ENCODE measurements at regions not wholly inside any gene's neighbourhood (a gene's known extent, or its start where the extent isn't known, plus 50 kb on each side); places are given as distances from the start of the nearest gene placed in this dataset.

DNA sequence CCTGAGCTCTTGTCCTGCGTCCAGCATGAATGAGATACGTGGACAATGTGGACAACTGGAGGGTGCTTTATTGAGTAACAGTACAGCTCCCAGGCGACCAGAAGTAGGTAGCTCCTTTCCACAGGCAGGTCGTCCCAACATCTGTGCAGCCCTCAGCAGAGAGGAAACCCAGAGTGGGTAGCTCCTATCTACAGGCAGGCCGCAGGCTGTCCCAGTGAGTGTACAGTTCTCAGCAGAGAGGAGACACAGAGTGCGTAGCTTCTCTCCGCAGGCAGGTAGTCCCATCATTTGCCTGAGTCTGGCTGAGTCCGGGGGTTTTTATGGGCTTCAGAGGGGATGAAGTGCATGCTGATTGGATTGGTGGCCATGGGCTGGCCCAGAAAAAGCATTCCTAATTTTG lies 373.3 kb downstream of the CHSY3 start:
- no peak overlapping the region for H3K4me3 Mint-ChIP-seq
- no peak for ATAC-seq (ENCODE audit: low read depth)
- ChIA-PET CTCF (no interaction called here), POLR2A (no interaction called here)
- intact Hi-C loops (cut with micrococcal nuclease), result no loop called here
- H3K9me3 Mint-ChIP-seq, result no peaks in the 10 kb centered on the region
- TF ChIP-seq, protein P1, sequence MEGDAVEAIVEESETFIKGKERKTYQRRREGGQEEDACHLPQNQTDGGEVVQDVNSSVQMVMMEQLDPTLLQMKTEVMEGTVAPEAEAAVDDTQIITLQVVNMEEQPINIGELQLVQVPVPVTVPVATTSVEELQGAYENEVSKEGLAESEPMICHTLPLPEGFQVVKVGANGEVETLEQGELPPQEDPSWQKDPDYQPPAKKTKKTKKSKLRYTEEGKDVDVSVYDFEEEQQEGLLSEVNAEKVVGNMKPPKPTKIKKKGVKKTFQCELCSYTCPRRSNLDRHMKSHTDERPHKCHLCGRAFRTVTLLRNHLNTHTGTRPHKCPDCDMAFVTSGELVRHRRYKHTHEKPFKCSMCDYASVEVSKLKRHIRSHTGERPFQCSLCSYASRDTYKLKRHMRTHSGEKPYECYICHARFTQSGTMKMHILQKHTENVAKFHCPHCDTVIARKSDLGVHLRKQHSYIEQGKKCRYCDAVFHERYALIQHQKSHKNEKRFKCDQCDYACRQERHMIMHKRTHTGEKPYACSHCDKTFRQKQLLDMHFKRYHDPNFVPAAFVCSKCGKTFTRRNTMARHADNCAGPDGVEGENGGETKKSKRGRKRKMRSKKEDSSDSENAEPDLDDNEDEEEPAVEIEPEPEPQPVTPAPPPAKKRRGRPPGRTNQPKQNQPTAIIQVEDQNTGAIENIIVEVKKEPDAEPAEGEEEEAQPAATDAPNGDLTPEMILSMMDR (IDR thresholded peaks at IDR 0.05), result no peak
- no peaks in the 10 kb centered on the region for H3K4me1 Mint-ChIP-seq
- no peaks in the 10 kb centered on the region for H3K36me3 Mint-ChIP-seq (ENCODE audit: low read depth)
- no peak for DNase-seq
- H3K27me3 Mint-ChIP-seq, result peaks cover under 1% of the 10 kb centered on the region
- no peak overlapping the region for H3K27ac Mint-ChIP-seq

DNA sequence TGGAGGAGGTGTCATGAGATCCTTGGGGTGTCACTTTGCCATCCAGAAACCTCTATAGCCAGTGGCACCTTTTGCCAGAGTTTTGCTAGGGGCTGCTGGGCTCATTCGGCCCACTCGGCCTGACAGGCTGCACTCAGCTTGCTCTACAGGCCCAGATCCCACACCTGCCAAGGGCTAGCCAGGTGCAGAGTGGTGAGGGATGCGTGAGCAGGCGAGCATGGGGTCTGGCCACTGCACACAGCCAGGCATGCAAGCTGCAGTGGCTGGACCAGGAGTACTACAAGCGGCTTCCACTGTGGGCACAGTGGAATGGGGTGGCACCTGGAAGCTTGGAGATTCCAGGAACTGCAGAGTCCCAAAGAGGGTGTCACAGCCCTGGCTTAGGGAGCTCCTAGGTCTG lies 372.7 kb downstream of the CHSY3 start:
- intact Hi-C loops (cut with micrococcal nuclease), result no loop called here
- Mint-ChIP-seq H3K27me3 (peaks cover 2% of the 10 kb centered on the region), H3K36me3 (ENCODE audit: low read depth) (no peaks in the 10 kb centered on the region), H3K27ac (no peak overlapping the region), H3K4me1 (no peaks in the 10 kb centered on the region), H3K9me3 (no peaks in the 10 kb centered on the region), H3K4me3 (no peak overlapping the region)
- ChIA-PET CTCF (no interaction called here), POLR2A (no interaction called here)
- ATAC-seq (ENCODE audit: low read depth), result no peak
- no peak for DNase-seq
- TF ChIP-seq, protein P1 (IDR thresholded peaks at IDR 0.05), result no peak

DNA sequence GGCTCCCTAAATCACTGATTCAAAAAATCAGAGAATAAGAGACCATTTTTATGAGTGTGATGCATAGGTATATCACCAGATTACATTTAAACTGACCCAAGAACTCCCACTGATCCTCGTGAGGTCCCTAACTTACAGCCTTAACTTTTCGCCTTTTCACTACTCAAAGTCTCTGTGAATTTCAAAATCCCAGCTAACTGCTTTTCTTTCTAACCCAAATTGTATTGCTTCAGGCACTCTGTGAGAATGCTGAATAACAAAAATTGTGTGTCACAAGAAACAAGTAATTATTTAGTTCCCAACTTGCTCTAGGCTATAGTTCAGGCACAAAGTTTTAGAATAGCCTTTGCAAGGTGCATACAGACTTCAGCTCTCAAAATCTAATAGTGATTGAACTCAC lies 368.6 kb downstream of the CHSY3 start:
- TF ChIP-seq, protein P1 (IDR thresholded peaks at IDR 0.05), result no peak
- Mint-ChIP-seq H3K36me3 (ENCODE audit: low read depth) (no peaks in the 10 kb centered on the region), H3K27me3 (peaks cover 2% of the 10 kb centered on the region), H3K4me3 (no peak overlapping the region), H3K27ac (no peak overlapping the region), H3K9me3 (no peaks in the 10 kb centered on the region), H3K4me1 (no peaks in the 10 kb centered on the region)
- intact Hi-C loops (cut with micrococcal nuclease), result no loop called here
- ChIA-PET CTCF (no interaction called here), POLR2A (no interaction called here)
- DNase-seq, result no peak
- no peak for ATAC-seq (ENCODE audit: low read depth)

DNA sequence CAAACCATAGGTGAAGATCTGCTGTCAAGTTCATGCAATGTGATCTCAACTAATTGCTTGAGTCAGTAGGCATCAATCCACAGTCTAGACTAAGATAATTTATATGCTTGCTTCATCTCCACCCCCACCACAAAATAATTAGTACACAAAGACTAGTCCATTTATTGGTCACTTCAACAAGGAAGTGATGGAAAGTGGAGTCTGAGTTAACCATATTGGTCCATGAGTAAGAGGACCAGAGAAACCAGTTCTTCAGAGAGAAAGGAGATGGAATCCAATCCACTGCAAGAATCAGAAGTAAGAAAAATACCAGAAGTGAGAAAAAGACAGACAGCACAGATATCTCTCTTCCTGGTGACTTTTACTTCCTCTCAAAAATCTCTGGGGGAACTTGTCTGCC lies 366.5 kb downstream of the CHSY3 start:
- Mint-ChIP-seq H3K27me3 (peaks cover 2% of the 10 kb centered on the region), H3K27ac (no peak overlapping the region), H3K9me3 (no peaks in the 10 kb centered on the region), H3K4me1 (no peaks in the 10 kb centered on the region), H3K36me3 (ENCODE audit: low read depth) (no peaks in the 10 kb centered on the region), H3K4me3 (no peak overlapping the region)
- CTCF ChIA-PET, result no interaction called here
- no peak for DNase-seq
- ATAC-seq (ENCODE audit: low read depth), result no peak
- POLR2A ChIA-PET, result no interaction called here
- TF ChIP-seq, protein P1 (IDR thresholded peaks at IDR 0.05), result no peak
- intact Hi-C loops (cut with micrococcal nuclease), result no loop called here

DNA sequence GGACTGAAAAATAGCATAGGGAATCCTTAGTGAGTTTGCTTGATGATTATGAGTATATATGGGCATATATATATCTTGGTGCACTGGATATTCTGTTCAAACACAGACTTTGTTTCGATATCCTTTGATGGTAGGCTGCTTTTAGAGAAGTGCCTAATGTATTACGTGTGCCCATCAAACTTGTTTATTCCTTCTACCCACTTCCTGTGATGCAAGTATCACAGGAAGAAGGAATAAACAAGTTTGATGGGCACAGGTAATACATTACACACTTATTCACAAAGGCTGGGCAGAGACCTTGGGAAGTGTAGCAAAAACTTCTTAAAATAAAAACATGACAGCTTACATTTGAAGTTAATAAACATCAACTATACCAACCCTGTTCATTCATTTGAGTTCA lies 364.2 kb downstream of the CHSY3 start:
- H3K36me3 Mint-ChIP-seq (ENCODE audit: low read depth), result no peaks in the 10 kb centered on the region
- ChIA-PET CTCF (no interaction called here), POLR2A (no interaction called here)
- peaks cover 3% of the 10 kb centered on the region for H3K9me3 Mint-ChIP-seq
- H3K4me3 Mint-ChIP-seq, result no peak overlapping the region
- no peak for ATAC-seq (ENCODE audit: low read depth)
- no peaks in the 10 kb centered on the region for H3K4me1 Mint-ChIP-seq
- TF ChIP-seq, protein P1 (IDR thresholded peaks at IDR 0.05), result no peak
- H3K27ac Mint-ChIP-seq, result no peak overlapping the region
- peaks cover 2% of the 10 kb centered on the region for H3K27me3 Mint-ChIP-seq
- intact Hi-C loops (cut with micrococcal nuclease), result no loop called here
- DNase-seq, result no peak

All from activated B cell treated with CpG ODN at 0.5 μM for 24 hours (primary cell).